ENCODE measurements at regions not wholly inside any gene's neighbourhood (a gene's known extent, or its start where the extent isn't known, plus 50 kb on each side); places are given as distances from the start of the nearest gene placed in this dataset.

- Mint-ChIP-seq H3K4me3 (peak overlapping the region; percentile 80 to 99), H3K27ac (no peak overlapping the region), H3K9me3 (peaks cover 0 to 26% (median 9%) of the 10 kb centered on the region in 7 donors), H3K36me3 (peaks cover 3 to 7% of the 10 kb centered on the region in 2 donors), H3K4me1 (peaks cover 27% of the 10 kb centered on the region), H3K27me3 (ENCODE audit: low read depth in 3 of 3) (peaks cover 62 to 96% (median 75%) of the 10 kb centered on the region in 3 donors)
- no peak for TF ChIP-seq CTCF (IDR thresholded peaks at IDR 0.05)
- Histone ChIP-seq H2AFZ (ENCODE audit: insufficient read depth, low read depth, low read length, poor library complexity, severe bottlenecking) (no peak overlapping the region), H4K20me1 (ENCODE audit: insufficient read depth, low read length) (no peaks in the 10 kb centered on the region), H3K9ac (ENCODE audit: insufficient read depth, low read length, poor library complexity, severe bottlenecking) (no peak overlapping the region), H3K79me2 (ENCODE audit: insufficient read depth, low read length) (no peaks in the 10 kb centered on the region), H3K27me3 (ENCODE audit: control insufficient read depth in 2 of 2, insufficient read depth in 2 of 2, low read length in 2 of 2) (peaks cover 56 to 71% of the 10 kb centered on the region in 2 donors), H3K4me2 (replicated peaks; ENCODE audit: extremely low read depth, low read length, poor library complexity, severe bottlenecking) (peak overlapping the region; percentile 82), H3K27ac (ENCODE audit: low read depth in 1 of 2, low read length in 2 of 2) (no peak overlapping the region), H3K36me3 (replicated peaks in 1 of 2; ENCODE audit: control insufficient read depth in 1 of 2, insufficient read depth in 2 of 2, low read length in 2 of 2) (no peaks in the 10 kb centered on the region), H3K4me3 (replicated peaks in 1 of 3; ENCODE audit: low read depth in 2 of 3, low read length in 3 of 3) (peak overlapping the region in 1 of 3 experiments; percentile 72), H3K4me1 (ENCODE audit: control insufficient read depth in 1 of 2, insufficient read depth in 2 of 2, low read length in 2 of 2) (peaks cover 28 to 31% of the 10 kb centered on the region in 2 donors), H3K9me3 (replicated peaks in 1 of 2; ENCODE audit: control insufficient read depth in 1 of 2, insufficient read depth in 1 of 2, low read length in 2 of 2) (peaks cover 0 to 20% of the 10 kb centered on the region in 2 donors)
- intact Hi-C loops (cut with micrococcal nuclease), result no loop called here
- WGBS (ENCODE audit: insufficient coverage), result 5% methylated on average over 4 of the region's 13 CpGs
- no peak for DNase-seq
Measured at GRCh38 chr4:24473309-24473721, 111.0 kb downstream of the DHX15 start.

GRCh38 chr4:24472514-24473308 is 111.6 kb downstream of the DHX15 start:
- peaks cover 67 to 97% (median 80%) of the 10 kb centered on the region in 3 donors for H3K27me3 Mint-ChIP-seq (ENCODE audit: low read depth in 3 of 3)
- Histone ChIP-seq H3K4me3 (replicated peaks in 1 of 3; ENCODE audit: low read depth in 2 of 3, low read length in 3 of 3) (peak overlapping the region; percentile 27 to 72 (median 32)), H3K4me1 (ENCODE audit: control insufficient read depth in 1 of 2, insufficient read depth in 2 of 2, low read length in 2 of 2) (peaks cover 28 to 31% of the 10 kb centered on the region in 2 donors), H3K9me3 (replicated peaks in 1 of 2; ENCODE audit: control insufficient read depth in 1 of 2, insufficient read depth in 1 of 2, low read length in 2 of 2) (peaks cover 0 to 20% of the 10 kb centered on the region in 2 donors), H3K9ac (ENCODE audit: insufficient read depth, low read length, poor library complexity, severe bottlenecking) (no peak overlapping the region), H3K27me3 (ENCODE audit: control insufficient read depth in 2 of 2, insufficient read depth in 2 of 2, low read length in 2 of 2) (peaks cover 62 to 77% of the 10 kb centered on the region in 2 donors), H2AFZ (ENCODE audit: insufficient read depth, low read depth, low read length, poor library complexity, severe bottlenecking) (peak overlapping the region; percentile 56), H3K79me2 (ENCODE audit: insufficient read depth, low read length) (no peaks in the 10 kb centered on the region), H4K20me1 (ENCODE audit: insufficient read depth, low read length) (no peaks in the 10 kb centered on the region), H3K27ac (ENCODE audit: low read depth in 1 of 2, low read length in 2 of 2) (no peak overlapping the region), H3K4me2 (replicated peaks; ENCODE audit: extremely low read depth, low read length, poor library complexity, severe bottlenecking) (peak overlapping the region; percentile 82), H3K36me3 (replicated peaks in 1 of 2; ENCODE audit: control insufficient read depth in 1 of 2, insufficient read depth in 2 of 2, low read length in 2 of 2) (no peaks in the 10 kb centered on the region)
- no peak for TF ChIP-seq CTCF (IDR thresholded peaks at IDR 0.05)
- DNase-seq, result peak in 2 of 3 donors; percentile 5 to 31
- WGBS (ENCODE audit: insufficient coverage), result under 1% methylated on average over 73 of the region's 93 CpGs
- H3K4me3 Mint-ChIP-seq, result peak overlapping the region; percentile 80 to 99
- peaks cover 3 to 7% of the 10 kb centered on the region in 2 donors for H3K36me3 Mint-ChIP-seq
- intact Hi-C loops (cut with micrococcal nuclease), result no loop called here
- H3K4me1 Mint-ChIP-seq, result peaks cover 27% of the 10 kb centered on the region
- H3K27ac Mint-ChIP-seq, result peak overlapping the region in 1 of 7 donors; percentile 37
- peaks cover 0 to 26% (median 9%) of the 10 kb centered on the region in 7 donors for H3K9me3 Mint-ChIP-seq

Data from CD14-positive monocyte (primary cell).